LNCAP (cell line): ENCODE measurements at regions not wholly inside any gene's neighbourhood (a gene's known extent, or its start where the extent isn't known, plus 50 kb on each side); places are given as distances from the start of the nearest gene placed in this dataset.

Experiments
- TF ChIP-seq, protein P1 (sequence below): fragments of 450-650 bp; IDR thresholded peaks from 2 replicates; pipeline ENCODE4 v1.5.1; 2017; ENCODE audit warnings: mild to moderate bottlenecking

DNA sequence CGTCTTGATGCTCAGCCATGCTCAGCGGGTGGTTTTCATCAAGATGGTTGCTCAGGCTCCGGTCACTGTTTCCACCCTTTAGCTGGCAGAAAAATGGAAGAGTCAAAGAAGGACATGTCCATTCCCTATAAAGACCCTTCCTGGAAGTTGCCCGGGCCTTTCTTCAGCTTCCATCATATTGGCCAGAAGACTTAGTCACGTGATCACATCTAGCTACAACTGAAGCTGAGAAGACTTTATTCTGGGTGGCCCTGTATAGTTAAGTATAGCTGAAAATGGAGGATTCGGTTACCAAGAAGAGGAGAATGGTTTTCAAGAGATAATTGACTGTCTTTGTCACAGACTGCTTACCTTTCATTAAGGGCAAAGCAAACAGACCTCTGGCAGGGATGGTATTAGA, 296.7 kb upstream of the CASK start:
- TF ChIP-seq, protein P1, sequence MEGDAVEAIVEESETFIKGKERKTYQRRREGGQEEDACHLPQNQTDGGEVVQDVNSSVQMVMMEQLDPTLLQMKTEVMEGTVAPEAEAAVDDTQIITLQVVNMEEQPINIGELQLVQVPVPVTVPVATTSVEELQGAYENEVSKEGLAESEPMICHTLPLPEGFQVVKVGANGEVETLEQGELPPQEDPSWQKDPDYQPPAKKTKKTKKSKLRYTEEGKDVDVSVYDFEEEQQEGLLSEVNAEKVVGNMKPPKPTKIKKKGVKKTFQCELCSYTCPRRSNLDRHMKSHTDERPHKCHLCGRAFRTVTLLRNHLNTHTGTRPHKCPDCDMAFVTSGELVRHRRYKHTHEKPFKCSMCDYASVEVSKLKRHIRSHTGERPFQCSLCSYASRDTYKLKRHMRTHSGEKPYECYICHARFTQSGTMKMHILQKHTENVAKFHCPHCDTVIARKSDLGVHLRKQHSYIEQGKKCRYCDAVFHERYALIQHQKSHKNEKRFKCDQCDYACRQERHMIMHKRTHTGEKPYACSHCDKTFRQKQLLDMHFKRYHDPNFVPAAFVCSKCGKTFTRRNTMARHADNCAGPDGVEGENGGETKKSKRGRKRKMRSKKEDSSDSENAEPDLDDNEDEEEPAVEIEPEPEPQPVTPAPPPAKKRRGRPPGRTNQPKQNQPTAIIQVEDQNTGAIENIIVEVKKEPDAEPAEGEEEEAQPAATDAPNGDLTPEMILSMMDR = no peak

DNA sequence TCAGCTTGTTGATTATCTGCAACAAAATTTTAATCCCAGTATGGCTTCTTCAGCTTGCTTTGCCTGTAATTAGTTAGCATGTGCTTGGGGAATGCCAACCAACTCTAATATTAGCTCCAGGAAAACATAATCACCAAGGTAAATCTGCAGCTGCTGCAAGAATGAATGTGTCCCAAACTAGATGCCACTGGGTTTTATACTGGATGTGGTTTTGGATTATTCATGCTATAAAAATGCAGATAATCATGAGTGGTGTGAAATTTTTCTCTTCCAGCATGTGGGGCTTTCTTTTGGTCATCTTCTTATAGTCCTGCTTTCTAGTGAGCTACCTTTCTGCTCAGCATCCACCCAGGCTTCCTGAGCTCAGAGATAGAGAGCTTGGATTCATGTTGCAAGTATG, 295.9 kb upstream of the CASK start:
- TF ChIP-seq, protein P1 = no peak

DNA sequence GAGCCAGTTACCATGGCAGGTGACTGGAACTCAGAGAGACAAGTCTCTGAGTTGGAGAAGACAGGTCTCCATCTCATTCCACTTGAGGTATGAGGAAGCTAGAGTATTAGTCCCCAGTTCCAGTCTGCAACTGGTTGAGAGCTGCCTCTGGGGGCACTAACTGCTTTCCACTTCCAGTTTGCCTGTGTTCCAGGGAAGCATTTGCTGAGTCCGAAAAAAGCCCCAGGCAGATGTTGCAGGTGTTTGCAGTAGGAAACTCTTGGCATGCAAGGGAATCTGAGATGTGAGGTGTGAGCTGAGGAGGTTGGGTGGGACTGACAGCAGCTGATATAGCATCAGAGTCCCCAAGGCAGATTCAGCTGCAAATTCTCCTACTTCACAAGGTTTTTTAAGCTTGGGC, 272.2 kb upstream of the CASK start:
- TF ChIP-seq, protein P1 = no peak

DNA sequence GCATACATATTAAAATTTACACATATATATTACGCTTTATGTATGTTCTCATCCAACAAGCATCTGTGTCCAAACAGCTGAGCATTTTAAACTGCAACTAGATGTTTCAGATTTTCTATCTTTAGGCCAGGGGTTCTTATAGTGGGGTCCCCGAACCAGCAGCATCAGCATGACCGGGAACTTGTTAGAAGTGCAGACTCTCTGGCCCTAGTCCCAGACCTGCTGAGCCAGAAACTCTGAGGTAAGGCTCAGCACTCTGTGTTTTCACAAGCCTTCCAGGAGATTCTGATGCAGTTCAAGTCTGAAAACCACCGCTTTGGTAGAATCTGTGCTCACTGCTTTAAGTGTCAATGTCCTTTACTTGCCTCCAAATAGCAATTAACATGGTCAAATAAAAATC, 266.2 kb upstream of the CASK start:
- TF ChIP-seq, protein P1 = no peak

DNA sequence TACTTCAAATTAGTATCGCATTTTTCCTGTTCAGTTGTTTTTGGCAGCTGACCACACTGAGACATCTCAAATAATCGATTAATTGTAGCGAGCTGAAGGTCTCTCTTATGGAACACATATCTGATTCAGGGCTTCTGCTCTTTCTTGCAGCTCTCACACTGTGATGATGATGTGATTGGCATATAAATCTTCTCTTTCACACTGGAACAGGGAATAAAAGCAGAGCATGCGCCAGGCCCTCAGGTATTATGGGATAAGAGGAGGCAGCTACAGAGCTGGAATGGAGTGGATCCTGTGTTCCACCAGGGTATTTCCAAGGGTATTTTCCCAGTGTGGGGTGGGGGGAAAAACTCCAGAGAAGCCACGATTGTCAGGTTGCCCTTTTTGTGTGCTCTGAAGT, 265.4 kb upstream of the CASK start:
- TF ChIP-seq, protein P1 = no peak

DNA sequence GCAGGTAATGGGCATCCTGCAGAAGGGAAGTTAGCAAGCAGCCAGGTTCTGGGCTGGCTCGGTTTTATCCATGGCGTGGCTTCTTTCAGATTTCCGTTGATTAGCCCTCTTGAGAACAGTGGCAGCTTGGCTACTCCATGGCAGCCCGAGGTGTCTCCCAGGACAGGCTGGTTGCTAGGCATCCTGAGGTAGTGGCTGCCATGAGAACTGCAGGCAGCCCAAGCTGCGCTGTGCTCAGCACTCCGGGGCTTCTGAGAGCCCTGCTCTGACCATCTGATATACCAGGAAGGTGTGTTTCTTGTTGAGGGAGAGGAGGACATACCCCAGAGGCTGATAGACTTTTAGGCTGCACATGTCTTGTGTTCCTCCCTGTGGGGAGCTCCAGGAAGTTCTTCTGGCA, 253.4 kb upstream of the CASK start:
- TF ChIP-seq, protein P1 = no peak

DNA sequence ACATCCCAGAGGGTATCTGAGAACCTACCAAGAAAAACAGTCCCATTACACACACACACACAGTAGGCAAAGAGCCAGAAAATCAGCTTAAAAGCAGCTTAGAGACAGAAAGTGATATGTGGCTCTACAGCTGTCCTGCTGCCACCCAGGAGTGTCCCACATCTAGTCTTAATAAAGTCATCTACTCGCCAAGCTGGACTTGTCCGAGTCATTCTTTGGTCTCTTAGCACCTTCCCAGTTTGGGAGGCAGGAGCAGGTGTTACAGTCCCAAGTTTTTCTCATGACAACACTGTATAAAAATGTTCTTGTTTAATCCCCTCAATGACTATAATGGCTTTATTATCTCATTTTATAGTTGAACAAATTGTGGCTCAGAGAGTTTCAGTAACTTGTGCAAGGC, 252.5 kb upstream of the CASK start:
- TF ChIP-seq, protein P1 = no peak

DNA sequence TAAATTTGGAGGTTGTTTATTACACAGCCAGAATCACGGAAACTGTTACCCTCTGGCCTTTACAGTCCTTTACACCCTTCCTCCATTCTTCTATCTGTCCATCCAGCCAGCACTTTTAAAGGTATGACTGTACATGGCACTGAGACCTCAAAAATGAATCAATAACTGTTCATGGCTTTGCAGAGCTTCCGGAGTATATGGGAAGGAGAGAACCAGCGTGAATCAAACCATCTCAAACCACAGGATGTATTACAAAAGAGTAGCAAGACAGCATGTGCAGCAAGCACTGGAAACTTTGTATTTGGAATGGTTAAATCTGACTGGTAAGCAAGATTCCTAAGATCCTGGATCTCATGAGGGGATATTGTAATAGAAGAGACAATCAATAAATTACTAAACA, 228.5 kb upstream of the CASK start:
- TF ChIP-seq, protein P1 = no peak
